NB4 (cell line): ENCODE measurements at regions not wholly inside any gene's neighbourhood (a gene's known extent, or its start where the extent isn't known, plus 50 kb on each side); places are given as distances from the start of the nearest gene placed in this dataset.

Experiments used
- POLR2A ChIP-seq: IDR thresholded peaks from 2 replicates; pipeline ENCODE4 v1.6.1; 2011; ENCODE audit warnings: mild to moderate bottlenecking; ENCODE audit not compliant: insufficient read length; ENCODE audit errors: extremely low read depth
- TF ChIP-seq, protein P1 (sequence below): IDR thresholded peaks from one replicate; pipeline ENCODE4 v1.5.1; 2012; ENCODE audit warnings: low read depth, low read length

DNA sequence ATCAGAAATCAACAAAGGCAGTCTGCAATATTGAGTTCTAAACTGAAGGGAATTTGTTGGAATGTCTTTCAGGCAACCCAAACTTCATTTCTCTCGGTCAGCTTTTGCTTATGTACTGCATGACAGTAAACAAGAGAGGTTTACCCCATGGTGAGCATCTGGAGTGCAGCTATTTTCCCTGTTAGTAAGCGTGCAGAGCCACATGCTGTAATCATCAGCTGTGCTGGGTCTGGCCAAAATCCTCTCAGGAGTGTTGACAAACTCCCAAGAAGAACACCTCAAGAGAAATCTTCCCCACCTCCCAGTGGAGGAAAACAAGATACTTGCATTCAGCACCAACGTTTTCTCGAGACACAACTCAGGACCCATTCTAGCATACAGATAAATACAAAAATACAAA, 83.6 kb upstream of the ADAMTSL1 start:
- TF ChIP-seq POLR2A, result no peak
- TF ChIP-seq, protein P1, sequence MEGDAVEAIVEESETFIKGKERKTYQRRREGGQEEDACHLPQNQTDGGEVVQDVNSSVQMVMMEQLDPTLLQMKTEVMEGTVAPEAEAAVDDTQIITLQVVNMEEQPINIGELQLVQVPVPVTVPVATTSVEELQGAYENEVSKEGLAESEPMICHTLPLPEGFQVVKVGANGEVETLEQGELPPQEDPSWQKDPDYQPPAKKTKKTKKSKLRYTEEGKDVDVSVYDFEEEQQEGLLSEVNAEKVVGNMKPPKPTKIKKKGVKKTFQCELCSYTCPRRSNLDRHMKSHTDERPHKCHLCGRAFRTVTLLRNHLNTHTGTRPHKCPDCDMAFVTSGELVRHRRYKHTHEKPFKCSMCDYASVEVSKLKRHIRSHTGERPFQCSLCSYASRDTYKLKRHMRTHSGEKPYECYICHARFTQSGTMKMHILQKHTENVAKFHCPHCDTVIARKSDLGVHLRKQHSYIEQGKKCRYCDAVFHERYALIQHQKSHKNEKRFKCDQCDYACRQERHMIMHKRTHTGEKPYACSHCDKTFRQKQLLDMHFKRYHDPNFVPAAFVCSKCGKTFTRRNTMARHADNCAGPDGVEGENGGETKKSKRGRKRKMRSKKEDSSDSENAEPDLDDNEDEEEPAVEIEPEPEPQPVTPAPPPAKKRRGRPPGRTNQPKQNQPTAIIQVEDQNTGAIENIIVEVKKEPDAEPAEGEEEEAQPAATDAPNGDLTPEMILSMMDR, result no peak
